Activated CD4-positive, alpha-beta T cell treated with anti-CD3 and anti-CD28 coated beads for 36 hours (primary cell): ENCODE measurements at regions not wholly inside any gene's neighbourhood (a gene's known extent, or its start where the extent isn't known, plus 50 kb on each side); places are given as distances from the start of the nearest gene placed in this dataset.

Experiments used
- ATAC-seq: fragments of 200-7000 bp; cut with Tn5 transposase; one replicate; pipeline ENCODE4 v1.10.0; 2021; ENCODE audit warnings: mild to moderate bottlenecking, moderate library complexity
- CTCF ChIA-PET: fragments of 350-600 bp; sonication (Branson Sonifier 250); formaldehyde crosslinking; loops from one replicate; lab custom pipeline; 2021; ENCODE audit warnings: antibody characterized with exemption; lab: Charles Lee
- POLR2A ChIA-PET: fragments of 350-600 bp; sonication (Branson Sonifier 250); formaldehyde crosslinking; loops from one replicate; lab custom pipeline; 2021; ENCODE audit warnings: antibody characterized with exemption, inconsistent platforms; lab: Charles Lee
- DNase-seq: peaks from one replicate; pipeline ENCODE4 v3.0.0-alpha.2; 2020
- H3K27ac Mint-ChIP-seq: one replicate; pipeline ENCODE4 v1.8.0; 2021; ENCODE audit warnings: mixed read lengths
- H3K27me3 Mint-ChIP-seq: one replicate; pipeline ENCODE4 v1.8.0; 2021; ENCODE audit warnings: mixed read lengths
- H3K36me3 Mint-ChIP-seq: one replicate; pipeline ENCODE4 v1.8.0; 2021; ENCODE audit warnings: low read depth, mixed read lengths
- H3K4me1 Mint-ChIP-seq: one replicate; pipeline ENCODE4 v1.8.0; 2021; ENCODE audit warnings: mixed read lengths
- H3K4me3 Mint-ChIP-seq: one replicate; pipeline ENCODE4 v1.8.0; 2021; ENCODE audit warnings: mild to moderate bottlenecking, moderate library complexity, mixed read lengths
- H3K9me3 Mint-ChIP-seq: one replicate; pipeline ENCODE4 v1.8.0; 2021; ENCODE audit warnings: low read depth, mixed read lengths
- intact Hi-C, 2 experiments: fragments of 100-400 bp; cut with DNase I in 1 of 2; cut with micrococcal nuclease in 1 of 2; formaldehyde crosslinking; loops; one replicate each; pipeline versions ENCODE4 v1.14.2 to v1.15.1; 2022 to 2024; cut with DNase I, micrococcal nuclease

GRCh38 chr9:3161912-3162311 lies 318.0 kb upstream of the PUM3 start:
- H3K4me1 Mint-ChIP-seq, result no peaks in the 10 kb centered on the region
- H3K9me3 Mint-ChIP-seq, result peaks cover 3% of the 10 kb centered on the region
- H3K27me3 Mint-ChIP-seq, result peaks cover 13% of the 10 kb centered on the region
- H3K36me3 Mint-ChIP-seq, result no peaks in the 10 kb centered on the region
- ChIA-PET CTCF (no interaction called here), POLR2A (no interaction called here)
- ATAC-seq (no peak), DNase-seq (no peak)
- no peak overlapping the region for H3K27ac Mint-ChIP-seq
- no peak overlapping the region for H3K4me3 Mint-ChIP-seq
- intact Hi-C loops, result no loop called here

GRCh38 chr9:3157011-3157410 lies 313.1 kb upstream of the PUM3 start:
- Mint-ChIP-seq H3K9me3 (peaks cover 3% of the 10 kb centered on the region), H3K4me3 (no peak overlapping the region), H3K27me3 (peaks cover 6% of the 10 kb centered on the region), H3K4me1 (no peaks in the 10 kb centered on the region), H3K36me3 (no peaks in the 10 kb centered on the region), H3K27ac (no peak overlapping the region)
- ChIA-PET CTCF (interaction anchor here (0.5 kb wide), 1 partner anchor 32 kb away, joined by 3 read pairs; no protein-coding TSS in a partner anchor), POLR2A (no interaction called here)
- ATAC-seq, result no peak
- intact Hi-C loops, result no loop called here
- no peak for DNase-seq

GRCh38 chr9:3151672-3152576 lies 308.0 kb upstream of the PUM3 start:
- CTCF ChIA-PET, result interaction anchor here (0.8 kb wide), 1 partner anchor 294 kb away, joined by 3 read pairs; no protein-coding TSS in a partner anchor
- Mint-ChIP-seq H3K9me3 (no peaks in the 10 kb centered on the region), H3K36me3 (no peaks in the 10 kb centered on the region), H3K27ac (no peak overlapping the region), H3K4me1 (no peaks in the 10 kb centered on the region), H3K4me3 (no peak overlapping the region), H3K27me3 (peaks cover 7% of the 10 kb centered on the region)
- POLR2A ChIA-PET, result no interaction called here
- no peak for ATAC-seq
- no peak for DNase-seq
- intact Hi-C loops, result no loop called here

- ChIA-PET CTCF (interaction anchor here (1.5 kb wide), 1 partner anchor 32 kb away, joined by 4 read pairs; no protein-coding TSS in a partner anchor), POLR2A (no interaction called here)
- no peak for DNase-seq
- Mint-ChIP-seq H3K4me1 (no peaks in the 10 kb centered on the region), H3K27ac (no peak overlapping the region), H3K36me3 (no peaks in the 10 kb centered on the region), H3K4me3 (no peak overlapping the region), H3K27me3 (peaks cover 11% of the 10 kb centered on the region), H3K9me3 (peaks cover 3% of the 10 kb centered on the region)
- intact Hi-C loops, result no loop called here
- no peak for ATAC-seq
Measured at GRCh38 chr9:3150074-3150473, 306.2 kb upstream of the PUM3 start.

- peaks cover 21% of the 10 kb centered on the region for H3K27me3 Mint-ChIP-seq
- H3K4me3 Mint-ChIP-seq, result no peak overlapping the region
- no peak for DNase-seq
- H3K36me3 Mint-ChIP-seq, result no peaks in the 10 kb centered on the region
- ATAC-seq, result no peak
- ChIA-PET CTCF (no interaction called here), POLR2A (no interaction called here)
- H3K4me1 Mint-ChIP-seq, result no peaks in the 10 kb centered on the region
- H3K9me3 Mint-ChIP-seq, result peaks cover 10% of the 10 kb centered on the region
- no peak overlapping the region for H3K27ac Mint-ChIP-seq
- intact Hi-C loops, result no loop called here
Measured at GRCh38 chr9:3138231-3139229, 294.6 kb upstream of the PUM3 start.

GRCh38 chr9:3137347-3137695 lies 293.4 kb upstream of the PUM3 start:
- H3K27me3 Mint-ChIP-seq, result peaks cover 21% of the 10 kb centered on the region
- DNase-seq (no peak), ATAC-seq (no peak)
- no peak overlapping the region for H3K4me3 Mint-ChIP-seq
- H3K36me3 Mint-ChIP-seq, result no peaks in the 10 kb centered on the region
- POLR2A ChIA-PET, result no interaction called here
- peaks cover 4% of the 10 kb centered on the region for H3K9me3 Mint-ChIP-seq
- H3K27ac Mint-ChIP-seq, result no peak overlapping the region
- CTCF ChIA-PET, result no interaction called here
- H3K4me1 Mint-ChIP-seq, result no peaks in the 10 kb centered on the region
- intact Hi-C loops, result no loop called here

- ChIA-PET POLR2A (no interaction called here), CTCF (no interaction called here)
Measured at GRCh38 chr9:3136686-3137346, 292.9 kb upstream of the PUM3 start.

GRCh38 chr9:3136230-3136629 lies 292.3 kb upstream of the PUM3 start:
- intact Hi-C loops, result no loop called here

More at GRCh38 chr9:3136686-3137346, 292.9 kb upstream of the PUM3 start:
- Mint-ChIP-seq H3K27ac (no peak overlapping the region), H3K27me3 (peaks cover 21% of the 10 kb centered on the region), H3K4me3 (no peak overlapping the region), H3K36me3 (no peaks in the 10 kb centered on the region), H3K4me1 (no peaks in the 10 kb centered on the region), H3K9me3 (peaks cover 4% of the 10 kb centered on the region)
- intact Hi-C loops, result no loop called here
- DNase-seq, result no peak
- no peak for ATAC-seq

GRCh38 chr9:3127564-3127963 lies 283.7 kb upstream of the PUM3 start:
- DNase-seq (no peak), ATAC-seq (no peak)
- intact Hi-C loops, result no loop called here
- H3K4me3 Mint-ChIP-seq, result no peak overlapping the region
- ChIA-PET CTCF (no interaction called here), POLR2A (no interaction called here)
- no peaks in the 10 kb centered on the region for H3K4me1 Mint-ChIP-seq
- no peaks in the 10 kb centered on the region for H3K36me3 Mint-ChIP-seq
- peaks cover 6% of the 10 kb centered on the region for H3K27me3 Mint-ChIP-seq
- H3K9me3 Mint-ChIP-seq, result no peaks in the 10 kb centered on the region
- no peak overlapping the region for H3K27ac Mint-ChIP-seq

More at GRCh38 chr9:3136230-3136629, 292.3 kb upstream of the PUM3 start:
- peaks cover 21% of the 10 kb centered on the region for H3K27me3 Mint-ChIP-seq
- no peaks in the 10 kb centered on the region for H3K36me3 Mint-ChIP-seq
- CTCF ChIA-PET, result no interaction called here
- no peak overlapping the region for H3K4me3 Mint-ChIP-seq
- H3K27ac Mint-ChIP-seq, result no peak overlapping the region
- peaks cover 4% of the 10 kb centered on the region for H3K9me3 Mint-ChIP-seq
- DNase-seq, result no peak
- POLR2A ChIA-PET, result no interaction called here
- H3K4me1 Mint-ChIP-seq, result no peaks in the 10 kb centered on the region
- ATAC-seq, result no peak

GRCh38 chr9:3125602-3126405 lies 281.9 kb upstream of the PUM3 start:
- Mint-ChIP-seq H3K27ac (no peak overlapping the region), H3K4me1 (no peaks in the 10 kb centered on the region), H3K9me3 (no peaks in the 10 kb centered on the region), H3K27me3 (peaks cover 9% of the 10 kb centered on the region), H3K4me3 (no peak overlapping the region), H3K36me3 (no peaks in the 10 kb centered on the region)
- DNase-seq (no peak), ATAC-seq (no peak)
- ChIA-PET POLR2A (no interaction called here), CTCF (no interaction called here)
- intact Hi-C loops, result no loop called here
